ENCODE measurements at regions not wholly inside any gene's neighbourhood (a gene's known extent, or its start where the extent isn't known, plus 50 kb on each side); places are given as distances from the start of the nearest gene placed in this dataset.

DNA sequence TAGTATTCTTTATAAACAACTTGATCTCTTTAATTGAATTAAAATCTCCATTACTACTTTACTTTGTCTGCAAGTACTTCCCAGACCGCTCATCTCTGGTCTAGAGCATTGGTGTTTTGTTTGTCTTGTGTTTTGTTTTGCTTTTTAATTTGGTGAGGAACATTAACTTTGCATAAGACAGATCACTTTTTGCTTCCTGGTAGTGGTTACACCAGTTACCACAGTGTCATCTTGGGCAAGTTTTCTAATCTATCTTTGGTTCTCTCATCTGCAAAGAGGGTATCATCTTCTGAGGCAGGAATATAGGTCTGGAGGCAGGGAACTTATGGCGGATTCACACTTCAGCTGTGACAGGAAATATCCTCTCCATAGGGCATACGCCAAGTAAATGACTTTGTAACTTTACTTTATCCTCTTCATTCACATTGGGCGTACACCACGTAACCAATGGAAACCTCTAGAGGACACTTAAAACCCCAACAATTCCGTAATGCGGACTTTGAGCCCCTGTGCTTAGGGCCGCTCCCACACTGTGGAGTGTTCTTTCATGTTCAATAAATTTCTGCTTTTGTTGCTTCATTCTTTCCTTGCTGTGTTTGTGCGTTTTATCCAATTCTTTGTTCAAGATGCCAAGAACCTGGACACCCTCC, 83.2 kb upstream of the JAZF1 start:
- Mint-ChIP-seq H3K27me3 (ENCODE audit: unreplicated experiment) (no peaks in the 10 kb centered on the region), H3K4me1 (ENCODE audit: unreplicated experiment) (no peaks in the 10 kb centered on the region), H3K4me3 (ENCODE audit: unreplicated experiment) (no peak overlapping the region), H3K9me3 (ENCODE audit: unreplicated experiment) (no peaks in the 10 kb centered on the region), H3K36me3 (ENCODE audit: low read depth, unreplicated experiment) (no peaks in the 10 kb centered on the region), H3K27ac (ENCODE audit: unreplicated experiment) (no peak overlapping the region)
- DNase-seq (ENCODE audit: low spot score): no peak
- TF ChIP-seq, protein P1, sequence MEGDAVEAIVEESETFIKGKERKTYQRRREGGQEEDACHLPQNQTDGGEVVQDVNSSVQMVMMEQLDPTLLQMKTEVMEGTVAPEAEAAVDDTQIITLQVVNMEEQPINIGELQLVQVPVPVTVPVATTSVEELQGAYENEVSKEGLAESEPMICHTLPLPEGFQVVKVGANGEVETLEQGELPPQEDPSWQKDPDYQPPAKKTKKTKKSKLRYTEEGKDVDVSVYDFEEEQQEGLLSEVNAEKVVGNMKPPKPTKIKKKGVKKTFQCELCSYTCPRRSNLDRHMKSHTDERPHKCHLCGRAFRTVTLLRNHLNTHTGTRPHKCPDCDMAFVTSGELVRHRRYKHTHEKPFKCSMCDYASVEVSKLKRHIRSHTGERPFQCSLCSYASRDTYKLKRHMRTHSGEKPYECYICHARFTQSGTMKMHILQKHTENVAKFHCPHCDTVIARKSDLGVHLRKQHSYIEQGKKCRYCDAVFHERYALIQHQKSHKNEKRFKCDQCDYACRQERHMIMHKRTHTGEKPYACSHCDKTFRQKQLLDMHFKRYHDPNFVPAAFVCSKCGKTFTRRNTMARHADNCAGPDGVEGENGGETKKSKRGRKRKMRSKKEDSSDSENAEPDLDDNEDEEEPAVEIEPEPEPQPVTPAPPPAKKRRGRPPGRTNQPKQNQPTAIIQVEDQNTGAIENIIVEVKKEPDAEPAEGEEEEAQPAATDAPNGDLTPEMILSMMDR (IDR thresholded peaks at IDR 0.05; ENCODE audit: unreplicated experiment): no peak

DNA sequence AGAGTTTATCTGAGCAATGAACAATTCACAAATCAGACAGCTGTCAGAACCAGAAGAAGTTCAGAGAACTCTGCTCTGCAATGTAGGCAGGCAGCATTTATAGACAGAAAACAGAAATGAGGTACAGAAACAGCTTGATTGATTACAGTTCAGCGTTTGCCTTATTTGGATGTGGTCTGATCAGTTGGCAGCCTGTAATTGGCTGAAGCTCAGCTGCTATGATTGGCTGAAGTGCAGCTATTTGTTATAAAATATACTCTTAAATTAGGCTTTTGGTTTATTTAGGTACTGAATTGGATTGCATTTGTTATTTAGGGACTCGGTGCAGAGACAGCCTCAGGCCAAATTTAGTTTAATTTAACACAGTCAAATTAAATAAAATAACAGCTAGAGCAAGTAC, 85.8 kb upstream of the JAZF1 start:
- Mint-ChIP-seq H3K9me3 (ENCODE audit: unreplicated experiment) (no peaks in the 10 kb centered on the region), H3K27me3 (ENCODE audit: unreplicated experiment) (no peaks in the 10 kb centered on the region), H3K4me1 (ENCODE audit: unreplicated experiment) (no peaks in the 10 kb centered on the region), H3K4me3 (ENCODE audit: unreplicated experiment) (no peak overlapping the region), H3K36me3 (ENCODE audit: low read depth, unreplicated experiment) (no peaks in the 10 kb centered on the region), H3K27ac (ENCODE audit: unreplicated experiment) (no peak overlapping the region)
- no peak for DNase-seq (ENCODE audit: low spot score)
- TF ChIP-seq, protein P1 (IDR thresholded peaks at IDR 0.05; ENCODE audit: unreplicated experiment): no peak

DNA sequence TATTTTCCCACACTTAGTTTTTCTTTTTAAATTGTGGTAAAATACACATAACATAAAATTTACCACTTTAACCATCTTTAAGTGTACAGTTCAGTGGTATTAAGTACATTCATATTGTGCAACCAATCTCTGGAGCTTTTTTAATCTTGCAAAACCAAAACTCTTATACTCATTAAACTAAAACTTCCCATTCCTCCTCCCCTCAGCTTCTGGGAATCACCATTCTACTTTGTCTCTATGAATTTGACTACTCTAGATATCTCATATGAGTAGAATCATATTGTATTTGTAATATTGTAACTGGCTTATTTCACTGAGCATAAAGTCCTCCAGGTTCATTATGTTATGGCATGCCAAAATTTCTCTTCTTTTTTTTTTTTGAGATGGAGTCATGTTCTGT, 86.4 kb upstream of the JAZF1 start:
- DNase-seq (ENCODE audit: low spot score): no peak
- H3K4me1 Mint-ChIP-seq (ENCODE audit: unreplicated experiment): no peaks in the 10 kb centered on the region
- H3K36me3 Mint-ChIP-seq (ENCODE audit: low read depth, unreplicated experiment): no peaks in the 10 kb centered on the region
- TF ChIP-seq, protein P1 (IDR thresholded peaks at IDR 0.05; ENCODE audit: unreplicated experiment): no peak
- no peaks in the 10 kb centered on the region for H3K9me3 Mint-ChIP-seq (ENCODE audit: unreplicated experiment)
- no peak overlapping the region for H3K4me3 Mint-ChIP-seq (ENCODE audit: unreplicated experiment)
- H3K27ac Mint-ChIP-seq (ENCODE audit: unreplicated experiment): no peak overlapping the region
- H3K27me3 Mint-ChIP-seq (ENCODE audit: unreplicated experiment): no peaks in the 10 kb centered on the region

DNA sequence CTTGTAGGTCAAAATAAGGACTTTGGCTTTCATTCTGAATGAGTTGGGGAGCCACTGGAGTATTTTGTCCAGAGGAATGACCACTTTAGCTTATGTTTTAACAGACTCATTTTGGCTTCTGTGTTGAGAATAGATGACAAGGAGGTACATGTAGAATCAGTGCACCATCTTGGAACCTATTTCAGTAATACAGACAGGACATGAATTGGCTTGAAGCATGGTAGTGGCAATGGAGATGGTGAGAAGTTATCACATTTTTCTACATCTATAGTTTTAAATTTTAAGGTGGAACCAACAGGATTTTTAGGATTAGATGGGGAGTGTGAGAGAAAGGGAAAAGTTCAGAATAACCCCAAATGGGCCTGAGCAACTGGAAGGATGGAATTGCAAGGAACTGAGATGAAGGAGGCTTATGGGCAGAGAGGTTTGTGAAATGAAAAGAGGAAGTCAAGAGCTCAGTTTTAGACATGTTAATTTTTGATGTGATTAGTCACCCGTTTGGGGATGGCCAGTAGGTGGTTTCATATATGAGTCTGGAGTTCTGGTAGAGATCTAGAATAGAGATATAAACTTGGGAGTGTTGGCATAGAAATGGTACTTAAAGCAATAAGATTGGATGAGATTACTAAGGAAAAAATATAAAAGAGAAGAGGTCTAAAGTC, 89.2 kb upstream of the JAZF1 start:
- no peak overlapping the region for H3K4me3 Mint-ChIP-seq (ENCODE audit: unreplicated experiment)
- no peak for DNase-seq (ENCODE audit: low spot score)
- TF ChIP-seq, protein P1 (IDR thresholded peaks at IDR 0.05; ENCODE audit: unreplicated experiment): no peak

DNA sequence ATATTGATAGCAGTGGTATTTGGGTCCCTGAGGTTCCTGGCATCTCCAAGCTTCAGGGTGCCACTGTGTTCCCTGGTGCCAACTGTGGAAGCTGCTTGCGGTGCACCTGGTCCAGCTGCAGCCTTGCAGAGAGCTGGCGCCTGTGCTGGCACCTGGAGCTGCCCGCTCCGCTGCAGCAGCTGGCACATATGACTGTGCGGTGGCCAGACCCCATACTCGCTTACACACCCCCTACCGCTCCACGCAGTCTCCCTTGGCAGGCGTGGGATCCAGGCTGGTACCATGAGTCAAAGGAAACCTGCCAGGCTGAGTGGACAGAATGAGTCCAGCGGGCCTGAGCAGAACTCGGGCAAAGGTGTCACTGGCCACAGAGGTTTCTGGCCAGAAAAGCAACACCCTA, 89.9 kb upstream of the JAZF1 start:
- Mint-ChIP-seq H3K4me3 (ENCODE audit: unreplicated experiment) (no peak overlapping the region), H3K4me1 (ENCODE audit: unreplicated experiment) (peaks cover 3% of the 10 kb centered on the region), H3K27me3 (ENCODE audit: unreplicated experiment) (no peaks in the 10 kb centered on the region), H3K9me3 (ENCODE audit: unreplicated experiment) (no peaks in the 10 kb centered on the region), H3K36me3 (ENCODE audit: low read depth, unreplicated experiment) (no peaks in the 10 kb centered on the region), H3K27ac (ENCODE audit: unreplicated experiment) (no peak overlapping the region)
- DNase-seq (ENCODE audit: low spot score): no peak
- TF ChIP-seq, protein P1 (IDR thresholded peaks at IDR 0.05; ENCODE audit: unreplicated experiment): no peak

More for the DNA sequence above, 89.2 kb upstream of the JAZF1 start:
- H3K4me1 Mint-ChIP-seq (ENCODE audit: unreplicated experiment): peaks cover 3% of the 10 kb centered on the region
- H3K27ac Mint-ChIP-seq (ENCODE audit: unreplicated experiment): no peak overlapping the region
- H3K9me3 Mint-ChIP-seq (ENCODE audit: unreplicated experiment): no peaks in the 10 kb centered on the region
- no peaks in the 10 kb centered on the region for H3K36me3 Mint-ChIP-seq (ENCODE audit: low read depth, unreplicated experiment)
- H3K27me3 Mint-ChIP-seq (ENCODE audit: unreplicated experiment): no peaks in the 10 kb centered on the region

Data from endothelial cell (in vitro differentiated cells).